ENCODE measurements at regions not wholly inside any gene's neighbourhood (a gene's known extent, or its start where the extent isn't known, plus 50 kb on each side); places are given as distances from the start of the nearest gene placed in this dataset.

DNA sequence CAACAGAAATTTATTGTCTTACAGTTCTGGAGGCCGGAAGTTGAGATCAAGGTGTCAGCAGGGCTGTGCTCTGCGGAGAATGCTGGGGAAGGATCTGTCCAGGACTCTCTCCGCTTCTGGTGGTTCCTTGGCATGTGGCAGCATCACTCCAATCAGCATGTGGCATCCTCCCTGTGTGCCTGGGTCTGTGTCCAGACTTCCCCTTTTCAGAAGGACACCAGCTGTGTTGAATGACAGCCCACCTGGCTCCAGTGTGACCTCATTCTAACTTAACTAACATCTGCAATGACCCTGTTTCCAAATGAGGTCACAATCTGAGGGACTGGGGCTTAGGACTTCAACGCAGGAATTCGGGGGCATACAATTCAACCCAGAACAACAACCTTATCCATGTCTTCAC, 141.9 kb downstream of the BMS1 start:
- H3K4me3 ChIP-seq (replicated peaks; ENCODE audit: low read depth, low read length): no peak overlapping the region
- no peak for DNase-seq (ENCODE audit: low read depth)
- TF ChIP-seq, protein P1, sequence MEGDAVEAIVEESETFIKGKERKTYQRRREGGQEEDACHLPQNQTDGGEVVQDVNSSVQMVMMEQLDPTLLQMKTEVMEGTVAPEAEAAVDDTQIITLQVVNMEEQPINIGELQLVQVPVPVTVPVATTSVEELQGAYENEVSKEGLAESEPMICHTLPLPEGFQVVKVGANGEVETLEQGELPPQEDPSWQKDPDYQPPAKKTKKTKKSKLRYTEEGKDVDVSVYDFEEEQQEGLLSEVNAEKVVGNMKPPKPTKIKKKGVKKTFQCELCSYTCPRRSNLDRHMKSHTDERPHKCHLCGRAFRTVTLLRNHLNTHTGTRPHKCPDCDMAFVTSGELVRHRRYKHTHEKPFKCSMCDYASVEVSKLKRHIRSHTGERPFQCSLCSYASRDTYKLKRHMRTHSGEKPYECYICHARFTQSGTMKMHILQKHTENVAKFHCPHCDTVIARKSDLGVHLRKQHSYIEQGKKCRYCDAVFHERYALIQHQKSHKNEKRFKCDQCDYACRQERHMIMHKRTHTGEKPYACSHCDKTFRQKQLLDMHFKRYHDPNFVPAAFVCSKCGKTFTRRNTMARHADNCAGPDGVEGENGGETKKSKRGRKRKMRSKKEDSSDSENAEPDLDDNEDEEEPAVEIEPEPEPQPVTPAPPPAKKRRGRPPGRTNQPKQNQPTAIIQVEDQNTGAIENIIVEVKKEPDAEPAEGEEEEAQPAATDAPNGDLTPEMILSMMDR (IDR thresholded peaks at IDR 0.05; ENCODE audit: low read length, missing control alignments): no peak

- TF ChIP-seq, protein P1 (IDR thresholded peaks at IDR 0.05; ENCODE audit: low read length, missing control alignments): no peak
- no peak overlapping the region for H3K4me3 ChIP-seq (replicated peaks; ENCODE audit: low read depth, low read length)
- peak; percentile 31 for DNase-seq (ENCODE audit: low read depth)
Observed at GRCh38 chr10:42926843-42927242, 144.2 kb downstream of the BMS1 start.

DNA sequence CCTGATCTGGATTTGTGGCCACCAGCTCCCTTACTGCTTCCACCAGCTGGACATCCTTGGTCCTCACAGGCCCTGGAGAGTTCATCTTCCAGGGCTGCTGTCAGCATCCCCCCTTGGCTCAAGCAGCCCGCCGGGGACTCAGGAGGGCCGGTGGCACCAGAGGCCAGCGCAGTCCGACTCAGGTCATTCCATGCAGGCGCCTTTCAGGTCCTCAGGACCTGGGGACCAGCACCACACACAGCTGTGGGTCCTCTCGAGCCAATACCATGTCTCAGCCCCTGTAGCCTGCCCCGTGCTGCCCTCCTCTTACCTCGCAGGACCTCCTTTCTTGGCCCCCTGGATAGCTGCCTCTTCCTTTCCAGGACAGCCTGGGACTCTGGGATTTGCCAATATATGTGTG, 145.5 kb downstream of the BMS1 start:
- no peak overlapping the region for H3K4me3 ChIP-seq (replicated peaks; ENCODE audit: low read depth, low read length)
- TF ChIP-seq, protein P1 (IDR thresholded peaks at IDR 0.05; ENCODE audit: low read length, missing control alignments): no peak
- no peak for DNase-seq (ENCODE audit: low read depth)

DNA sequence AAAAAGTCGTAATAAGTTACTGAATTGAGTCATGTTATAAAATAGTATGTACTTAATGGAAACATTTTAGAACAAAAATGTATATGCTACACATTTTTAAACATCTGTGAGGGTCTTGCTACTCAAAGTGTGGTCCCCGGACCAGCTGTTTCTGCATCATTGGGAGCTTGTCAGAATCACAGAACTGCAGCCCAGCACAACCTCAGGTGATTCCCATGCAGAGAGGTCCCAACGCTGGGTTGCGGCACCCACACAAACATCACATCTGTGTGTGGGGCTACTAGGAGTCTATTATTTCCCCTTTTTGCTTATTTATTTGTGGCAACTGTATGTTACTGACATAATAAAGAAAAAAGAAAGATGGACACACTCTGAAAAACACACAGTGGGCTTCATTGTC, 146.6 kb downstream of the BMS1 start:
- no peak for DNase-seq (ENCODE audit: low read depth)
- H3K4me3 ChIP-seq (replicated peaks; ENCODE audit: low read depth, low read length): no peak overlapping the region
- TF ChIP-seq, protein P1 (IDR thresholded peaks at IDR 0.05; ENCODE audit: low read length, missing control alignments): no peak

- no peak overlapping the region for H3K4me3 ChIP-seq (replicated peaks; ENCODE audit: low read depth, low read length)
- no peak for DNase-seq (ENCODE audit: low read depth)
- TF ChIP-seq, protein P1 (IDR thresholded peaks at IDR 0.05; ENCODE audit: low read length, missing control alignments): no peak
Observed at GRCh38 chr10:42929993-42930392, 146.9 kb upstream of the RET start.

GRCh38 chr10:42930516-42931192, 146.2 kb upstream of the RET start:
- TF ChIP-seq, protein P1 (IDR thresholded peaks at IDR 0.05; ENCODE audit: low read length, missing control alignments): no peak

DNA sequence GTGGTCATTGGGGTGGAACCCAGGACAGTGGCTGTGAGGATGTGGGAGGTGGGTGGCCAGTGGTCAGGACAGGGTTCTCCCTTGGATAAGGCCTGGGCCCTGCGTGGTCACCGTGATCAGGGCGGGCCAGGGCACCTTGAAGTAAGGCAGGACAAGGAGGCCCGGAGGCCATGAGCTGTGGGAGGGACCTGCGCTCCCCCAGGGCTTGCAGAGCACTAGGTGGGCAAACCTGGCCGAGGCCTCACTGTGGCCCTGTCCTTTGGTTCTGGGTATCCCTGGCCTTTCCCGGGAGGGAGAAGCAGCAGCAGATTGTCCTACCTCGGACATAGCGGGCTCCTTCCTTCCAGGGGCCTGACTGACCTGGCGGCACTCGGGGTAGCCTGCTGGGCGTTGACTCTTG, 144.8 kb upstream of the RET start:
- TF ChIP-seq, protein P1 (IDR thresholded peaks at IDR 0.05; ENCODE audit: low read length, missing control alignments): no peak
- H3K4me3 ChIP-seq (replicated peaks; ENCODE audit: low read depth, low read length): no peak overlapping the region
- DNase-seq (ENCODE audit: low read depth): no peak

More at GRCh38 chr10:42930516-42931192, 146.2 kb upstream of the RET start:
- no peak overlapping the region for H3K4me3 ChIP-seq (replicated peaks; ENCODE audit: low read depth, low read length)
- DNase-seq (ENCODE audit: low read depth): no peak

Data from fibroblast of pulmonary artery (primary cell).